HEK293T (cell line): ENCODE measurements at regions not wholly inside any gene's neighbourhood (a gene's known extent, or its start where the extent isn't known, plus 50 kb on each side); places are given as distances from the start of the nearest gene placed in this dataset.

ENCODE experiments used
- CTCF ChIA-PET: fragments of 350-600 bp; formaldehyde crosslinking; extraction: SDS; loops from one replicate; lab custom pipeline; 2021; ENCODE audit warnings: antibody characterized with exemption, inconsistent platforms; lab: Yijun Ruan, JAX
- POLR2A ChIA-PET: fragments of 350-600 bp; formaldehyde crosslinking; extraction: SDS; loops from one replicate; lab custom pipeline; 2020; ENCODE audit warnings: antibody characterized with exemption, inconsistent platforms; lab: Yijun Ruan, JAX
- DNase-seq: peaks from one replicate; pipeline ENCODE4 v3.0.0; 2012; ENCODE audit warnings: mixed read lengths; ENCODE audit errors: extremely low spot score
- ARNT ChIP-seq: fragments of 450-650 bp; IDR thresholded peaks from 2 replicates; pipeline ENCODE4 v1.6.1; 2017; ENCODE audit warnings: mild to moderate bottlenecking
- BHLHE40 ChIP-seq: fragments of 450-650 bp; IDR thresholded peaks from 2 replicates; pipeline ENCODE4 v1.6.1; 2016; ENCODE audit warnings: mild to moderate bottlenecking, moderate library complexity, borderline replicate concordance
- CTBP1 ChIP-seq: fragments of 450-650 bp; IDR thresholded peaks from 2 replicates; pipeline ENCODE4 v1.6.1; 2016; ENCODE audit warnings: borderline replicate concordance
- ELF4 ChIP-seq: fragments of 450-650 bp; IDR thresholded peaks from 2 replicates; pipeline ENCODE4 v1.6.1; 2017; ENCODE audit warnings: antibody characterized with exemption
- FOXA1 ChIP-seq: fragments of 450-650 bp; IDR thresholded peaks from 2 replicates; pipeline ENCODE4 v1.6.1; 2016; ENCODE audit warnings: mild to moderate bottlenecking
- FOXK2 ChIP-seq: fragments of 450-650 bp; IDR thresholded peaks from 2 replicates; pipeline ENCODE4 v1.6.1; 2016; ENCODE audit warnings: mild to moderate bottlenecking
- FOXM1 ChIP-seq: fragments of 450-650 bp; IDR thresholded peaks from 2 replicates; pipeline ENCODE4 v1.6.1; 2017; ENCODE audit warnings: mild to moderate bottlenecking, borderline replicate concordance
- HDGF ChIP-seq: fragments of 450-650 bp; IDR thresholded peaks from 2 replicates; pipeline ENCODE4 v1.6.1; 2017; ENCODE audit warnings: antibody characterized with exemption, borderline replicate concordance
- L3MBTL2 ChIP-seq: fragments of 450-650 bp; conservative IDR thresholded peaks from 2 replicates; pipeline ENCODE4 v1.6.1; 2016; ENCODE audit warnings: mild to moderate bottlenecking
- LEF1 ChIP-seq: fragments of 450-650 bp; IDR thresholded peaks from 2 replicates; pipeline ENCODE4 v1.6.1; 2017; ENCODE audit warnings: mild to moderate bottlenecking, borderline replicate concordance
- NFRKB ChIP-seq: fragments of 450-650 bp; IDR thresholded peaks from 2 replicates; pipeline ENCODE4 v1.6.1; 2016; ENCODE audit warnings: mild to moderate bottlenecking, moderate library complexity
- PKNOX1 ChIP-seq: fragments of 450-650 bp; IDR thresholded peaks from 2 replicates; pipeline ENCODE4 v1.6.1; 2016
- SP1 ChIP-seq: fragments of 450-650 bp; IDR thresholded peaks from 2 replicates; pipeline ENCODE4 v1.6.1; 2017
- SUZ12 ChIP-seq: fragments of 450-650 bp; IDR thresholded peaks from 2 replicates; pipeline ENCODE4 v1.6.1; 2016; ENCODE audit warnings: mild to moderate bottlenecking
- TARDBP ChIP-seq: fragments of 450-650 bp; IDR thresholded peaks from 2 replicates; pipeline ENCODE4 v1.6.1; 2016
- ZNF384 ChIP-seq: fragments of 450-650 bp; IDR thresholded peaks from 2 replicates; pipeline ENCODE4 v1.6.1; 2016

GRCh38 chr5:164578401-164578800, 1073.0 kb downstream of the MAT2B start:
- ChIA-PET POLR2A (no interaction called here), CTCF (no interaction called here)
- TF ChIP-seq TARDBP (no peak), LEF1 (no peak), FOXM1 (no peak), SP1 (no peak), ELF4 (no peak), BHLHE40 (no peak), ARNT (no peak), SUZ12 (no peak), L3MBTL2 (no peak), FOXA1 (no peak), PKNOX1 (no peak), HDGF (no peak), ZNF384 (no peak), FOXK2 (no peak), NFRKB (no peak), CTBP1 (no peak)
- no peak for DNase-seq

GRCh38 chr5:164578911-164579310, 1073.5 kb downstream of the MAT2B start:
- ChIA-PET CTCF (no interaction called here), POLR2A (no interaction called here)
- DNase-seq = no peak
- TF ChIP-seq SUZ12 (no peak), TARDBP (no peak), FOXK2 (no peak), CTBP1 (no peak), FOXM1 (no peak), ARNT (no peak)

- POLR2A ChIA-PET = no interaction called here
- TF ChIP-seq FOXA1 (no peak), CTBP1 (no peak), NFRKB (no peak), PKNOX1 (no peak), SP1 (no peak), SUZ12 (no peak), BHLHE40 (no peak), LEF1 (no peak), TARDBP (no peak), HDGF (no peak), ARNT (no peak), FOXM1 (no peak), ELF4 (no peak), ZNF384 (no peak), L3MBTL2 (no peak), FOXK2 (no peak)
- CTCF ChIA-PET = no interaction called here
- no peak for DNase-seq
Measured at GRCh38 chr5:164580155-164580554, 1074.7 kb downstream of the MAT2B start.

GRCh38 chr5:164581889-164582288, 1076.5 kb downstream of the MAT2B start:
- POLR2A ChIA-PET = no interaction called here
- CTCF ChIA-PET = no interaction called here
- DNase-seq = no peak
- TF ChIP-seq PKNOX1 (no peak), HDGF (no peak), LEF1 (no peak), FOXK2 (no peak), SUZ12 (no peak), FOXA1 (no peak), NFRKB (no peak)

GRCh38 chr5:164593982-164594381, 1088.6 kb downstream of the MAT2B start:
- no peak for DNase-seq

GRCh38 chr5:164597293-164597900, 1092.0 kb downstream of the MAT2B start:
- ChIA-PET CTCF (no interaction called here), POLR2A (no interaction called here)
- DNase-seq = peak; percentile 35
- TF ChIP-seq NFRKB = no peak

More at GRCh38 chr5:164593982-164594381, 1088.6 kb downstream of the MAT2B start:
- ChIA-PET POLR2A (no interaction called here), CTCF (no interaction called here)
- TF ChIP-seq ELF4 (no peak), SUZ12 (no peak), ZNF384 (no peak), LEF1 (no peak), L3MBTL2 (no peak), TARDBP (no peak)

- TF ChIP-seq PKNOX1 = no peak
- no peak for TF ChIP-seq LEF1
- TF ChIP-seq L3MBTL2 = no peak
- TF ChIP-seq BHLHE40 = no peak
- no peak for TF ChIP-seq SUZ12
- TF ChIP-seq ARNT = no peak
- TF ChIP-seq SP1 = no peak
- TF ChIP-seq ZNF384 = no peak
- TF ChIP-seq FOXA1 = no peak
- no peak for TF ChIP-seq FOXM1
- no peak for TF ChIP-seq NFRKB
- TF ChIP-seq CTBP1 = no peak
- TF ChIP-seq ELF4 = no peak
- TF ChIP-seq FOXK2 = no peak
- TF ChIP-seq TARDBP = no peak
- TF ChIP-seq HDGF = no peak
- DNase-seq = no peak
- ChIA-PET CTCF (no interaction called here), POLR2A (no interaction called here)
Measured at GRCh38 chr5:164600274-164600673, 1094.9 kb downstream of the MAT2B start.
